PC-3 (cell line): ENCODE measurements at regions not wholly inside any gene's neighbourhood (a gene's known extent, or its start where the extent isn't known, plus 50 kb on each side); places are given as distances from the start of the nearest gene placed in this dataset.

Experiments used
- ATAC-seq: fragments of 200-7000 bp; cut with Tn5 transposase; 2 replicates; pipeline ENCODE4 v1.9.1; 2020; ENCODE audit warnings: mild to moderate bottlenecking, moderate library complexity
- BruUV-seq: library from RNA; stranded (reverse); fragments of 400-500 nt; replicated peaks from 2 replicates; lab custom pipeline; 2021; lab: Mats Ljungman, UMichigan
- CTCF ChIA-PET: fragments of 300-600 bp; sonication (Branson Sonifier 250); formaldehyde crosslinking; loops from one replicate; lab custom pipeline; 2022; ENCODE audit warnings: antibody characterized with exemption; lab: Charles Lee
- POLR2A ChIA-PET: fragments of 300-600 bp; sonication (Branson Sonifier 250); formaldehyde crosslinking; loops from one replicate; lab custom pipeline; 2022; ENCODE audit warnings: antibody characterized with exemption; ENCODE audit not compliant: unreplicated experiment; lab: Charles Lee
- DNase-seq: peaks from one replicate; pipeline ENCODE4 v3.0.0-alpha.2; 2015
- H2AFZ ChIP-seq: fragments of 300-600 bp; sonication (generic); 2 replicates; pipeline ENCODE4 v1.6.0; 2016; ENCODE audit warnings: antibody characterized with exemption, low read length
- H3F3A ChIP-seq: fragments of 300-600 bp; sonication (generic); one replicate; pipeline ENCODE4 v1.6.0; 2017; ENCODE audit warnings: antibody characterized with exemption, low read length, control low read depth, mild to moderate bottlenecking; ENCODE audit not compliant: unreplicated experiment
- H3K27ac ChIP-seq: fragments of 300-600 bp; sonication (generic); 2 replicates; pipeline ENCODE4 v1.5.1; 2016; ENCODE audit warnings: mild to moderate bottlenecking, low read length
- H3K27me3 ChIP-seq: fragments of 300-600 bp; sonication (generic); 2 replicates; pipeline ENCODE4 v1.6.1; 2016; ENCODE audit warnings: low read length, mixed read lengths
- H3K36me3 ChIP-seq: fragments of 300-600 bp; sonication (generic); 2 replicates; pipeline ENCODE4 v1.6.1; 2016; ENCODE audit warnings: low read depth, mixed run types, low read length, mixed read lengths
- H3K4me1 ChIP-seq: fragments of 300-600 bp; sonication (generic); 2 replicates; pipeline ENCODE4 v1.5.1; 2016; ENCODE audit warnings: low read length; ENCODE audit not compliant: insufficient read depth
- H3K4me2 ChIP-seq: fragments of 300-600 bp; sonication (generic); 2 replicates; pipeline ENCODE4 v1.6.0; 2016; ENCODE audit warnings: low read length
- H3K4me3 ChIP-seq: fragments of 300-600 bp; sonication (generic); 2 replicates; pipeline ENCODE4 v1.5.1; 2016; ENCODE audit warnings: mild to moderate bottlenecking, low read length, mixed read lengths
- H3K79me2 ChIP-seq: fragments of 300-600 bp; sonication (generic); 2 replicates; pipeline ENCODE4 v1.6.1; 2017; ENCODE audit warnings: low read length, mixed read lengths
- H3K9ac ChIP-seq: fragments of 300-600 bp; sonication (generic); 2 replicates; pipeline ENCODE4 v1.6.0; 2016; ENCODE audit warnings: mild to moderate bottlenecking, low read length
- H3K9me2 ChIP-seq: fragments of 300-600 bp; sonication (generic); replicated peaks from 2 replicates; pipeline ENCODE4 v1.6.1; 2016; ENCODE audit warnings: mixed run types, low read length, mixed read lengths
- H3K9me3 ChIP-seq: fragments of 300-600 bp; sonication (generic); 2 replicates; pipeline ENCODE4 v1.6.1; 2016; ENCODE audit warnings: low read length, mixed read lengths
- H4K20me1 ChIP-seq: fragments of 300-600 bp; sonication (generic); 2 replicates; pipeline ENCODE4 v1.6.1; 2016; ENCODE audit warnings: low read length, mixed read lengths
- CTCF ChIP-seq: fragments of 300-600 bp; sonication (generic); conservative IDR thresholded peaks from 2 replicates; pipeline ENCODE4 v1.5.1; 2017; ENCODE audit warnings: antibody characterized with exemption, low read depth, mild to moderate bottlenecking, low read length
- EZH2 ChIP-seq: fragments of 300-600 bp; sonication (generic); IDR thresholded peaks from one replicate; pipeline ENCODE4 v1.6.1; 2017; ENCODE audit warnings: antibody characterized with exemption, mild to moderate bottlenecking, low read length; ENCODE audit not compliant: unreplicated experiment
- EZH2phosphoT487 ChIP-seq: fragments of 300-600 bp; sonication (generic); IDR thresholded peaks from 2 replicates; pipeline ENCODE4 v1.6.1; 2018; ENCODE audit warnings: mild to moderate bottlenecking, antibody characterized with exemption, low read length, borderline replicate concordance
- intact Hi-C: fragments of 100-400 bp; cut with micrococcal nuclease; formaldehyde crosslinking; loops from 2 replicates; pipeline ENCODE4 v1.9.0; 2023

DNA sequence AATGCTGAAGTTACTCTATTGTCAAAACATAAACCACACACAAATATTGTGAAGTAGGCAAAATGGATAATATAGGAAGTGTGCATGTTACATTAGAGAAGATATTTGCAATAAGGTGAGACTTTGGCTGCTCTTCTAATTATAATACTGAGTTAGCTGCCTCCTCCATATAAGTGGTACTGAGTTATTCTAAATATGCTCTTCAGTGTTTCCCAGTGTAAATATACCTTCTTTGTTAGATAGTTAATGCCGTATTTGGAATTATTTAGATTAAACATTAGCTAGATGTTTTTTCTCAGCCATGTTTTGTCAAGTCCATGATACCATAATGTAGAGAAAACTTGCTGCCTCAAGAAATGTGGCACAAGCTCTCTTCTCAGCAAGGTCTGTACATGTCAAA lies 186.4 kb downstream of the PTPRC start:
- Histone ChIP-seq H4K20me1 (no peaks in the 10 kb centered on the region), H3K79me2 (no peaks in the 10 kb centered on the region), H3K27me3 (no peaks in the 10 kb centered on the region), H3K4me1 (no peaks in the 10 kb centered on the region; the same call in 1 of the 2 replicates), H3K4me2 (no peak overlapping the region), H2AFZ (no peak overlapping the region), H3K9me2 (no peaks in the 10 kb centered on the region), H3K36me3 (no peaks in the 10 kb centered on the region), H3K27ac (no peak overlapping the region), H3K9ac (no peak overlapping the region), H3K9me3 (no peaks in the 10 kb centered on the region), H3F3A (no peaks in the 10 kb centered on the region), H3K4me3 (no peak overlapping the region)
- ChIA-PET POLR2A (no interaction called here), CTCF (no interaction called here)
- DNase-seq (no peak), ATAC-seq (no peak)
- intact Hi-C loops, result no loop called here
- BruUV-seq, result no TSS peak
- TF ChIP-seq EZH2, result no peak
- no peak for TF ChIP-seq EZH2phosphoT487
- no peak for TF ChIP-seq CTCF

- H2AFZ ChIP-seq, result no peak overlapping the region
- no peaks in the 10 kb centered on the region for H3K27me3 ChIP-seq
- ChIA-PET POLR2A (no interaction called here), CTCF (no interaction called here)
- H3K4me3 ChIP-seq, result no peak overlapping the region
- H3K4me1 ChIP-seq, result no peaks in the 10 kb centered on the region; the same call in 1 of the 2 replicates
- no peak overlapping the region for H3K4me2 ChIP-seq
- no peaks in the 10 kb centered on the region for H3K36me3 ChIP-seq
- H3K27ac ChIP-seq, result no peak overlapping the region
- ATAC-seq (no peak), DNase-seq (no peak)
- H3F3A ChIP-seq, result no peaks in the 10 kb centered on the region
- no peaks in the 10 kb centered on the region for H3K9me3 ChIP-seq
- BruUV-seq, result no TSS peak
- no peaks in the 10 kb centered on the region for H3K9me2 ChIP-seq
- no peaks in the 10 kb centered on the region for H3K79me2 ChIP-seq
- H4K20me1 ChIP-seq, result no peaks in the 10 kb centered on the region
- no peak overlapping the region for H3K9ac ChIP-seq
- TF ChIP-seq EZH2 (no peak), CTCF (no peak), EZH2phosphoT487 (no peak)
- intact Hi-C loops, result no loop called here
Observed at GRCh38 chr1:198829356-198829755, 190.5 kb downstream of the PTPRC start.

GRCh38 chr1:198829944-198830343 lies 191.1 kb downstream of the PTPRC start:
- H3K79me2 ChIP-seq, result no peaks in the 10 kb centered on the region
- H3K4me2 ChIP-seq, result no peak overlapping the region
- BruUV-seq, result no TSS peak
- H3K4me3 ChIP-seq, result no peak overlapping the region
- DNase-seq, result no peak
- ChIA-PET CTCF (no interaction called here), POLR2A (no interaction called here)
- ATAC-seq, result no peak
- no peaks in the 10 kb centered on the region; the same call in 1 of the 2 replicates for H3K4me1 ChIP-seq
- H2AFZ ChIP-seq, result no peak overlapping the region
- no peaks in the 10 kb centered on the region for H3K9me3 ChIP-seq
- H3K27ac ChIP-seq, result no peak overlapping the region
- H3K36me3 ChIP-seq, result no peaks in the 10 kb centered on the region
- intact Hi-C loops, result no loop called here
- H3K27me3 ChIP-seq, result no peaks in the 10 kb centered on the region
- H4K20me1 ChIP-seq, result no peaks in the 10 kb centered on the region
- no peak for TF ChIP-seq EZH2phosphoT487
- TF ChIP-seq EZH2, result no peak
- TF ChIP-seq CTCF, result no peak
- no peaks in the 10 kb centered on the region for H3F3A ChIP-seq
- H3K9ac ChIP-seq, result no peak overlapping the region
- no peaks in the 10 kb centered on the region for H3K9me2 ChIP-seq
